Spinal cord (tissue), 9 donors: ENCODE measurements at regions not wholly inside any gene's neighbourhood (a gene's known extent, or its start where the extent isn't known, plus 50 kb on each side); places are given as distances from the start of the nearest gene placed in this dataset.

Experiments used
- DNase-seq, 6 donors: peaks; one replicate each; pipeline versions ENCODE4 v3.0.0 to v3.0.0-alpha.2; 2013 to 2015; ENCODE audit warnings: low spot score in 6 of 6, low read depth in 4 of 6
- H3K27ac ChIP-seq: one replicate; pipeline ENCODE4 v1.5.1; 2013; ENCODE audit warnings: low read depth, low read length, control low read depth
- H3K27me3 ChIP-seq: one replicate; pipeline ENCODE4 v1.6.1; 2013; ENCODE audit warnings: low read length; ENCODE audit not compliant: control insufficient read depth, insufficient read depth
- H3K36me3 ChIP-seq: one replicate; pipeline ENCODE4 v1.6.1; 2013; ENCODE audit warnings: low read length; ENCODE audit not compliant: control insufficient read depth, insufficient read depth
- H3K4me1 ChIP-seq: one replicate; pipeline ENCODE4 v1.6.1; 2013; ENCODE audit warnings: low read length; ENCODE audit not compliant: control insufficient read depth, insufficient read depth
- H3K4me3 ChIP-seq: one replicate; pipeline ENCODE4 v1.5.1; 2013; ENCODE audit warnings: low read depth, low read length, control low read depth
- H3K9me3 ChIP-seq: one replicate; pipeline ENCODE4 v1.6.1; 2013; ENCODE audit warnings: low read length; ENCODE audit not compliant: control insufficient read depth, insufficient read depth
- WGBS: methylation state at CpG from one replicate; pipeline ENCODE4 v1.1.5; 2013; ENCODE audit warnings: missing lambda C conversion rate; ENCODE audit not compliant: insufficient coverage; 5-methylcytosine and 5-hydroxymethylcytosine counted together
- donor health status: healthy.

GRCh38 chr12:107826276-107826675 is 51.8 kb downstream of the ASCL4 start:
- no peaks in the 10 kb centered on the region for H3K36me3 ChIP-seq
- H3K4me3 ChIP-seq: no peak overlapping the region
- H3K27ac ChIP-seq: no peak overlapping the region
- H3K27me3 ChIP-seq: no peaks in the 10 kb centered on the region
- DNase-seq: no peak
- WGBS: no CpG with 5 or more reads among the region's 9 CpGs
- H3K9me3 ChIP-seq: peaks cover 10% of the 10 kb centered on the region
- no peaks in the 10 kb centered on the region for H3K4me1 ChIP-seq

- Histone ChIP-seq H3K27ac (no peak overlapping the region), H3K9me3 (peaks cover 10% of the 10 kb centered on the region), H3K36me3 (no peaks in the 10 kb centered on the region), H3K4me1 (no peaks in the 10 kb centered on the region), H3K27me3 (peaks cover 3% of the 10 kb centered on the region), H3K4me3 (no peak overlapping the region)
- no CpG with 5 or more reads among the region's 1 CpG for WGBS
- DNase-seq: no peak
Measured at GRCh38 chr12:107829271-107829670, 54.8 kb downstream of the ASCL4 start.

DNA sequence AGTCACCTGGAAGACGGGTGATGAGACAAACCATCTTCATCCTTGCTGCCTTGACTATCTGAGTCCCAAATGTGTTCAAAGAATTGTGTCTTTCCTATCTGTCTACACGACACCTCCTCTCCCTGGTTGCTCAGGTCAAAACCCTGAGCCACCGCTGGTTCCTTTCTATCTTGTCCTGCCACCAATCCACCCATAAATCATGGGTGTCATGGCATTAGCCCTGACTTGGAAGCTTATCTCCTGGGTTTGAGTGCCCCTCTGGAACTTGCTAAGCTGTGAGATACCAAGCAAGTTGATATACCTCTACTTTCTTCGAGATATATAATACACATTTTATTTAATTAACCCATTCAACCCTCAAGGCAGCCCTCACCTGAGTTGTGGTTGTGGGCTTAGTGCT is 57.9 kb downstream of the ASCL4 start:
- 55% methylated on average over 3 of the region's 4 CpGs for whole genome bisulfite sequencing
- Histone ChIP-seq H3K27me3 (peaks cover 9% of the 10 kb centered on the region), H3K27ac (no peak overlapping the region), H3K9me3 (peaks cover 1% of the 10 kb centered on the region), H3K36me3 (no peaks in the 10 kb centered on the region), H3K4me1 (no peaks in the 10 kb centered on the region), H3K4me3 (no peak overlapping the region)
- DNase-seq: no peak

- 42% methylated on average over 1 of the region's 1 CpG for WGBS
- Histone ChIP-seq H3K9me3 (no peaks in the 10 kb centered on the region), H3K4me3 (no peak overlapping the region), H3K27me3 (peaks cover 50% of the 10 kb centered on the region), H3K27ac (no peak overlapping the region), H3K36me3 (no peaks in the 10 kb centered on the region), H3K4me1 (peaks cover 23% of the 10 kb centered on the region)
- DNase-seq: no peak
Measured at GRCh38 chr12:107840186-107840585, 65.7 kb downstream of the ASCL4 start.

DNA sequence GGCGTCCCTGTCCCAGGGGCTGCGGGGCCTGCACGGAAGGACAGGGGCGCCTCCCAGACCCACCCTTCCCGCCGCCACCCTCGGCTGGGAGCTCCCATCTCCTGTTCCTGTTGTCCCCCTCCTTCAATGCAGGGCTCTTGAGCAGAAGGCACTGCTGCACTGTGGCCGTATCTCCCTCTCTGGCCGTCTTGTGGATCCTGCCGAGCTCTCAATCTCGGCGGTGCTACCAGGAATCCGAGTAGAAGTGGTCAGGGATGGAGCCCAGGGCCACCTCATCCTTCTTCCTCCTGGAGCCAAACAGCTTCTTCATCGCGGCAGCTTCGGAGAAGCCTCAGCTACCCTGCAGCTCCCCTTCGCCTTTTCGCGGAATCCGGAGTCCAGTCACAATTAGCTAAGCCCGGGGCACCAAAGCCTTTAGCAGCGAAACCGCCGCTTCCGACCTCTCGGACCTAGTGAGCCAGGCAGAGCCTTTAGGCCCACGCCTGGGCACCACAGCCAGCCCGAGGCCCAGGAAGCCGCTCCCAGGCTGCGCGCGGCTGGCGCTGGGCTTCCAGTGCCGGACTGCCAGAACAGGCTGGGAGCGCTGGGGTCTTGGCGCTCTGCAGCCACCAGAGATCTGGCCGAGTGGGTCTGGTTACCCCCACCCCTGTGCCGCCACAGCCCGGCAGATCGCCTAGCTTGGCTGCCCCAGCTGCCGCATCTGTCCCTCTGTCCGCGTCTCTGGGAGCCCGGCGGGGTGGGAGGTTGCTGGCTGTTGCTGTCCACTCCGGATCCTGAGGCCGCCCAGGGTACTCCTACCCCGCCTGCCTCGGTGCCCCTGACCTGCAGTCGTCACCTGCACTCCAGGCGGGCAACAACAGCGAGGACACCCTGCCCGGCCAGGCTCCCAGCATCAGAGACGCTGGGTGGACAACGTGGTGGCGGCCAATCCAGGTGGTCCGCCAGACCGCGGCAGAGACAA is 69.1 kb downstream of the ASCL4 start:
- peak overlapping the region; percentile 27 for H3K4me3 ChIP-seq
- H3K4me1 ChIP-seq: peaks cover 29% of the 10 kb centered on the region
- under 1% methylated on average over 59 of the region's 59 CpGs for WGBS
- H3K27me3 ChIP-seq: peaks cover 61% of the 10 kb centered on the region
- no peak overlapping the region for H3K27ac ChIP-seq
- peak in 3 of 6 donors; percentile 17 to 58 (median 20) for DNase-seq
- H3K9me3 ChIP-seq: no peaks in the 10 kb centered on the region
- no peaks in the 10 kb centered on the region for H3K36me3 ChIP-seq

DNA sequence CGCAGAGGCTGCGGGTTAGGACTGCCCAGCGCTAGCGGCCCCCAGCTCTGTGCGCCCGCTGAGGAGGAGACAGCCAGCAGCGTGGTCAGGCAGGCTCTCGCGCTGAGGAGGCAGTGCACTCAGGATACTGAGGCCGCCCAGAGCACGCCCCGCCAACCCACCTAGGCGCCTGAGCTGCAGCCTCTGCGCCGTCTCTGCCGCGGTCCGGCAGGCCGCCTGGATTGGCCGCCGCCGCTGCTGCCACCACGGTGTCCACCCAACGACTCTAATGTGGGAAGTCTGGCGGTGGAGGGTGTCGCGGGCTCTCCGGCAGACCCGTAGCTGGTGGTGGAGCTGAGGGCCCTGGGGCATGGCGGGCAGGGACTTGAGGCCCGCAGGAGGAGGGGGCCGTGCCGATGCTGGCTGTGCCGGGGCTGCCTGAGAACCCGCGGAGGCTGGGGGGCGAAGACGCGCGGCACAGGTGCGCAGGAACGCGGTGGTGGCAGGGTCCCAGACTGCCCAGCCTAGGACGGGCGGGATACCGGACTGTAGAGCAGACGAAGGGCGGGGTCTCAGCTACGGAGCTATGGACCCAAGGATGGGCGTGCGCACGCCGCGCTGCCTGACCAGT is 69.9 kb downstream of the ASCL4 start:
- peak overlapping the region; percentile 27 for H3K4me3 ChIP-seq

GRCh38 chr12:107845226-107845979 is 70.9 kb downstream of the ASCL4 start:
- DNase-seq: no peak
- H3K4me1 ChIP-seq: peaks cover 29% of the 10 kb centered on the region
- H3K36me3 ChIP-seq: no peaks in the 10 kb centered on the region
- H3K27me3 ChIP-seq: peaks cover 67% of the 10 kb centered on the region
- WGBS: 8% methylated on average over 51 of the region's 51 CpGs
- H3K4me3 ChIP-seq: no peak overlapping the region
- no peak overlapping the region for H3K27ac ChIP-seq
- no peaks in the 10 kb centered on the region for H3K9me3 ChIP-seq

More for the DNA sequence above, 69.9 kb downstream of the ASCL4 start:
- H3K9me3 ChIP-seq: no peaks in the 10 kb centered on the region
- no peak overlapping the region for H3K27ac ChIP-seq
- H3K4me1 ChIP-seq: peaks cover 29% of the 10 kb centered on the region
- no peaks in the 10 kb centered on the region for H3K36me3 ChIP-seq
- DNase-seq: peak in 2 of 6 donors; percentile 3 to 27
- WGBS: under 1% methylated on average over 54 of the region's 54 CpGs
- peaks cover 68% of the 10 kb centered on the region for H3K27me3 ChIP-seq

- 48% methylated on average over 13 of the region's 17 CpGs for WGBS
- no peaks in the 10 kb centered on the region for H3K36me3 ChIP-seq
Measured at GRCh38 chr12:107845980-107846659, 71.6 kb downstream of the ASCL4 start.

GRCh38 chr12:107847430-107847829 is 72.9 kb downstream of the ASCL4 start:
- WGBS: 63% methylated on average over 1 of the region's 1 CpG
- Histone ChIP-seq H3K27ac (no peak overlapping the region), H3K4me3 (no peak overlapping the region), H3K4me1 (peaks cover 29% of the 10 kb centered on the region), H3K27me3 (peaks cover 52% of the 10 kb centered on the region), H3K9me3 (no peaks in the 10 kb centered on the region), H3K36me3 (no peaks in the 10 kb centered on the region)
- no peak for DNase-seq

More at GRCh38 chr12:107845980-107846659, 71.6 kb downstream of the ASCL4 start:
- Histone ChIP-seq H3K4me3 (no peak overlapping the region), H3K27ac (no peak overlapping the region), H3K9me3 (no peaks in the 10 kb centered on the region), H3K27me3 (peaks cover 60% of the 10 kb centered on the region), H3K4me1 (peaks cover 29% of the 10 kb centered on the region)
- no peak for DNase-seq
